ENCODE measurements at regions not wholly inside any gene's neighbourhood (a gene's known extent, or its start where the extent isn't known, plus 50 kb on each side); places are given as distances from the start of the nearest gene placed in this dataset.

GRCh38 chr3:31364711-31365110 is 168.0 kb upstream of the STT3B start:
- H3K36me3 ChIP-seq (ENCODE audit: control insufficient read depth in 1 of 2, insufficient read depth in 2 of 2, low read length in 2 of 2), result no peaks in the 10 kb centered on the region
- H3K27me3 ChIP-seq (ENCODE audit: insufficient read depth, low read length), result no peaks in the 10 kb centered on the region
- no peak overlapping the region for H2AFZ ChIP-seq (ENCODE audit: insufficient read depth, low read length, poor library complexity)
- no peak overlapping the region for H4K91ac ChIP-seq (ENCODE audit: low read depth, low read length)
- no peak overlapping the region for H3K18ac ChIP-seq (ENCODE audit: low read length)
- H3K4ac ChIP-seq (ENCODE audit: low read depth, low read length), result no peak overlapping the region
- H3K4me1 ChIP-seq (ENCODE audit: control insufficient read depth in 1 of 2, insufficient read depth in 2 of 2, low read length in 2 of 2), result peaks cover 0 to 9% of the 10 kb centered on the region in 2 experiments
- no peak overlapping the region for H4K8ac ChIP-seq (ENCODE audit: low read depth, low read length)
- H2BK12ac ChIP-seq (ENCODE audit: low read length), result no peak overlapping the region
- H3K79me1 ChIP-seq (ENCODE audit: low read length), result peaks cover 8% of the 10 kb centered on the region
- H3K9ac ChIP-seq (ENCODE audit: low read length), result no peak overlapping the region
- H2BK120ac ChIP-seq (ENCODE audit: insufficient read depth, low read length, poor library complexity), result no peak overlapping the region
- no peaks in the 10 kb centered on the region for H3K79me2 ChIP-seq (ENCODE audit: control insufficient read depth, insufficient read depth, low read length, poor library complexity)
- no peak overlapping the region for H3K4me2 ChIP-seq (ENCODE audit: low read length)
- no peak overlapping the region for H3K4me3 ChIP-seq (ENCODE audit: low read depth, low read length)
- H3K27ac ChIP-seq (ENCODE audit: low read depth, low read length), result peak overlapping the region; percentile 67
- no peak overlapping the region for H2BK5ac ChIP-seq (ENCODE audit: low read depth, low read length, poor library complexity)
- no peak overlapping the region for H3K14ac ChIP-seq (ENCODE audit: low read length)
- no peak overlapping the region for H2AK5ac ChIP-seq (ENCODE audit: low read length)
- no peak overlapping the region for H4K12ac ChIP-seq (ENCODE audit: low read depth, low read length)
- H3K9me3 ChIP-seq (ENCODE audit: insufficient read depth, low read depth, low read length), result no peaks in the 10 kb centered on the region
- DNase-seq, result peak in 1 of 2 donors; percentile 37
- H3K23ac ChIP-seq (ENCODE audit: low read length), result no peak overlapping the region

DNA sequence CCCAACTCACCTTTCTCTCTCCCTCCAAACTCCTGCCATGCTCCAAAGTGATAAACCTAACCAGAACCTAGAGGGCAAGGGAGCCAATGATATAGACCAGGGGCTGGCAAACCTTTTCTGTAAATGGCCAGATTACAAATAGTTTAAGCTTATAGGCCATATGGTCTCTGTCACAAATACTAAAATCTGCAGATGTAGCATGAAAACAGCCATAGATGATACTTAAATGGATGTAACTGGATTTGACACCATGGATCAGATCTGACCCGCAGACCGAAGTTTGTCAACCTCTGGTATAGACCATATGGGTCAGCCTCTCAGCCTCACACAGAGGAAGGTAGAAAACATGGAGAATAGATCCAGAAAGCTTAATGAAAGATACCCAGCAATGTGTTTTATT is 165.2 kb upstream of the STT3B start:
- Histone ChIP-seq H3K4ac (ENCODE audit: low read depth, low read length) (no peak overlapping the region), H3K18ac (ENCODE audit: low read length) (no peak overlapping the region), H2BK5ac (ENCODE audit: low read depth, low read length, poor library complexity) (no peak overlapping the region), H4K8ac (ENCODE audit: low read depth, low read length) (no peak overlapping the region), H2AFZ (ENCODE audit: insufficient read depth, low read length, poor library complexity) (no peak overlapping the region), H3K4me2 (ENCODE audit: low read length) (no peak overlapping the region), H3K9ac (ENCODE audit: low read length) (no peak overlapping the region), H3K79me1 (ENCODE audit: low read length) (peaks cover 10% of the 10 kb centered on the region), H3K79me2 (ENCODE audit: control insufficient read depth, insufficient read depth, low read length, poor library complexity) (no peaks in the 10 kb centered on the region), H3K9me3 (ENCODE audit: insufficient read depth, low read depth, low read length) (no peaks in the 10 kb centered on the region), H3K27ac (ENCODE audit: low read depth, low read length) (no peak overlapping the region), H4K12ac (ENCODE audit: low read depth, low read length) (no peak overlapping the region), H2BK12ac (ENCODE audit: low read length) (no peak overlapping the region), H3K27me3 (ENCODE audit: insufficient read depth, low read length) (no peaks in the 10 kb centered on the region), H3K23ac (ENCODE audit: low read length) (no peak overlapping the region), H4K91ac (ENCODE audit: low read depth, low read length) (no peak overlapping the region), H3K36me3 (ENCODE audit: control insufficient read depth in 1 of 2, insufficient read depth in 2 of 2, low read length in 2 of 2) (no peaks in the 10 kb centered on the region), H2AK5ac (ENCODE audit: low read length) (peak overlapping the region; percentile 87), H3K4me1 (ENCODE audit: control insufficient read depth in 1 of 2, insufficient read depth in 2 of 2, low read length in 2 of 2) (peaks cover 0 to 11% of the 10 kb centered on the region in 2 experiments), H2BK120ac (ENCODE audit: insufficient read depth, low read length, poor library complexity) (no peak overlapping the region), H3K14ac (ENCODE audit: low read length) (no peak overlapping the region), H3K4me3 (ENCODE audit: low read depth, low read length) (no peak overlapping the region)
- DNase-seq, result no peak
- no CpG with 5 or more reads among the region's 2 CpGs for WGBS (ENCODE audit: extremely low coverage, insufficient coverage, insufficient read length)

DNA sequence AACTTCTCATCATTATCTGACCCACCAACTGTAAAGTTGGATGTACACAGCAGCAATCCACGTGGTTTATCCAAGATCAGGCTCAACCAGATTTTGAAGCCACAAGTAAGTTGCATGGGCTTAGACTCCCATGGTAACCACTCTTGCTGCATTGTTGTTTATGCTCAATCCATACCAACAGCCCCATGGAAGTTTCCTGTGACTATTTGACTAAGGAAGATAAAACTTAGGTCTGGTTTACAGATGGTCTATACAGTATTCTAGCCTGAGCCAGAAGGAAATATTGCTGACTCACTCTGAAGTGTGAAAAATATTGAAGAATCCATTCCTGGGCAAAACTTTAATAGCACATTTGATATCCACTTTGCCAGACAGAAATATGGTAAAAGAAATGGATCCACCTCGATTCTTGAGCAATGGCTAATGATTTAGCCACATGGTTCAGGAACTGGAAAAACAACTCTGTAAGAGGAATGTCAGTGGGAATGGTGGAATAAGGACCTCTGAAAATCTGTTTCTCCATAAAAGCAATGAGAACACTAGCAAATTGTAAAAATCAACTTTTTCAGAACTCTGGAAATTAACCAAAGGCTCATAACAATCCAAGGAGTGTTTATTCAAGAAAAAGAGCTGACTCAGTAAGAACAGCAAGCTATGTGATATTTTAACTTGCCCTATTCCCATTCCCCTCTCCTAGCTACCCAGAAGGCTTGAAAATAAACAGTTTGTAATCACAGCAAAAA is 162.9 kb upstream of the STT3B start:
- H3K18ac ChIP-seq (ENCODE audit: low read length), result no peak overlapping the region
- H3K4me2 ChIP-seq (ENCODE audit: low read length), result no peak overlapping the region
- H4K8ac ChIP-seq (ENCODE audit: low read depth, low read length), result no peak overlapping the region
- H3K36me3 ChIP-seq (ENCODE audit: control insufficient read depth in 1 of 2, insufficient read depth in 2 of 2, low read length in 2 of 2), result no peaks in the 10 kb centered on the region
- no peak overlapping the region for H2AK5ac ChIP-seq (ENCODE audit: low read length)
- no peaks in the 10 kb centered on the region for H3K9me3 ChIP-seq (ENCODE audit: insufficient read depth, low read depth, low read length)
- DNase-seq, result peak in 1 of 2 donors; percentile 61
- H2BK5ac ChIP-seq (ENCODE audit: low read depth, low read length, poor library complexity), result no peak overlapping the region
- H4K12ac ChIP-seq (ENCODE audit: low read depth, low read length), result no peak overlapping the region
- WGBS (ENCODE audit: extremely low coverage, insufficient coverage, insufficient read length), result no CpG with 5 or more reads among the region's 2 CpGs
- no peak overlapping the region for H3K4ac ChIP-seq (ENCODE audit: low read depth, low read length)
- no peak overlapping the region for H2BK12ac ChIP-seq (ENCODE audit: low read length)
- peaks cover 9% of the 10 kb centered on the region for H3K79me1 ChIP-seq (ENCODE audit: low read length)
- no peak overlapping the region for H2BK120ac ChIP-seq (ENCODE audit: insufficient read depth, low read length, poor library complexity)
- H3K14ac ChIP-seq (ENCODE audit: low read length), result no peak overlapping the region
- no peak overlapping the region for H4K91ac ChIP-seq (ENCODE audit: low read depth, low read length)
- H3K27ac ChIP-seq (ENCODE audit: low read depth, low read length), result no peak overlapping the region
- H3K79me2 ChIP-seq (ENCODE audit: control insufficient read depth, insufficient read depth, low read length, poor library complexity), result no peaks in the 10 kb centered on the region
- no peak overlapping the region for H3K9ac ChIP-seq (ENCODE audit: low read length)
- H3K23ac ChIP-seq (ENCODE audit: low read length), result peak overlapping the region; percentile 70
- no peak overlapping the region for H3K4me3 ChIP-seq (ENCODE audit: low read depth, low read length)
- H3K27me3 ChIP-seq (ENCODE audit: insufficient read depth, low read length), result no peaks in the 10 kb centered on the region
- H2AFZ ChIP-seq (ENCODE audit: insufficient read depth, low read length, poor library complexity), result no peak overlapping the region
- H3K4me1 ChIP-seq (ENCODE audit: control insufficient read depth in 1 of 2, insufficient read depth in 2 of 2, low read length in 2 of 2), result peaks cover 0 to 11% of the 10 kb centered on the region in 2 experiments

DNA sequence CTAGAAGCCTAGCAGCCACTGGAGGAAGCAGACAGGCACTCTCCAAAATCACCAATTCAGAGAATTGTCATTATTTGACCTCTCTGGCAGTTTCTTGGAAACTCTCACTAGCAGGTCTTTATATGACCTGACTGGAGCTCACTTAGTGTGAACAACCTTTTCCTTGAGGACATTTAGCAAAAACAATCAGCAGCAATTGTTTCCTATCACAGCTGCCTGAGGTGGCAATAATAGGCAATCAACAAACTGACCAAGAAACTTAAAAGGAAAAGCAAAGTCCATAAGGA is 162.4 kb upstream of the STT3B start:
- H3K36me3 ChIP-seq (ENCODE audit: control insufficient read depth in 1 of 2, insufficient read depth in 2 of 2, low read length in 2 of 2), result no peaks in the 10 kb centered on the region
- no peak overlapping the region for H3K18ac ChIP-seq (ENCODE audit: low read length)
- DNase-seq, result no peak
- no peak overlapping the region for H2BK120ac ChIP-seq (ENCODE audit: insufficient read depth, low read length, poor library complexity)
- no peak overlapping the region for H4K12ac ChIP-seq (ENCODE audit: low read depth, low read length)
- no peaks in the 10 kb centered on the region for H3K9me3 ChIP-seq (ENCODE audit: insufficient read depth, low read depth, low read length)
- no peak overlapping the region for H2AFZ ChIP-seq (ENCODE audit: insufficient read depth, low read length, poor library complexity)
- H3K79me1 ChIP-seq (ENCODE audit: low read length), result peaks cover 9% of the 10 kb centered on the region
- H3K27ac ChIP-seq (ENCODE audit: low read depth, low read length), result no peak overlapping the region
- H4K8ac ChIP-seq (ENCODE audit: low read depth, low read length), result no peak overlapping the region
- no peak overlapping the region for H3K9ac ChIP-seq (ENCODE audit: low read length)
- no peak overlapping the region for H3K23ac ChIP-seq (ENCODE audit: low read length)
- H2AK5ac ChIP-seq (ENCODE audit: low read length), result no peak overlapping the region
- H3K27me3 ChIP-seq (ENCODE audit: insufficient read depth, low read length), result no peaks in the 10 kb centered on the region
- no peak overlapping the region for H3K14ac ChIP-seq (ENCODE audit: low read length)
- no peak overlapping the region for H3K4ac ChIP-seq (ENCODE audit: low read depth, low read length)
- H3K4me1 ChIP-seq (ENCODE audit: control insufficient read depth in 1 of 2, insufficient read depth in 2 of 2, low read length in 2 of 2), result peaks cover 0 to 7% of the 10 kb centered on the region in 2 experiments
- H2BK5ac ChIP-seq (ENCODE audit: low read depth, low read length, poor library complexity), result no peak overlapping the region
- H3K4me3 ChIP-seq (ENCODE audit: low read depth, low read length), result no peak overlapping the region
- no peak overlapping the region for H3K4me2 ChIP-seq (ENCODE audit: low read length)
- H2BK12ac ChIP-seq (ENCODE audit: low read length), result no peak overlapping the region
- no peak overlapping the region for H4K91ac ChIP-seq (ENCODE audit: low read depth, low read length)
- no peaks in the 10 kb centered on the region for H3K79me2 ChIP-seq (ENCODE audit: control insufficient read depth, insufficient read depth, low read length, poor library complexity)

Measured in trophoblast cell (in vitro differentiated cells and primary cell).